AG08396 (cell line): ENCODE measurements at regions not wholly inside any gene's neighbourhood (a gene's known extent, or its start where the extent isn't known, plus 50 kb on each side); places are given as distances from the start of the nearest gene placed in this dataset.
"Not testable (repeated sequence)": the region's sequence is repeated elsewhere in the genome, so short reads cannot be mapped to it uniquely, and the experiment has no call there.

Experiments
- DNase-seq: peaks from one replicate; pipeline ENCODE4 v3.0.0; 2012; ENCODE audit warnings: low spot score, mixed read lengths

DNA sequence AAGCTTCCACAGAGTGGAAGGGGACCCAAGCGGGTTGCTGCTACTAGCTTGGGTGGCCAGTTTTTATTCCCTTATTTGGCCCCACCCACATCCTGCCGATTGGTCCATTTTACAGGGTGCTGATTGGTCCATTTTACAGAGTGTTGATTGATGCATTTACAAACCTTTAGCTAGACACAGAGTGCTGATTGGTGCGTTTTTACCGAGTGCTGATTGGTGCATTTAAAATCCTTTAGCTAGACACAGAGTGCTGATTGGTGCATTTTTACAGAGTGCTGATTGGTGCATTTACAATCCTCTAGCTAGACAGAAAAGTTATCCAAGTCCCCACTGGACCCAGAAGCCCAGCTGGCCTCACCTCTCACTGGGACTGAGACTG is 187.0 kb upstream of the KCNMB2 start:
- not testable (repeated sequence) for DNase-seq

DNA sequence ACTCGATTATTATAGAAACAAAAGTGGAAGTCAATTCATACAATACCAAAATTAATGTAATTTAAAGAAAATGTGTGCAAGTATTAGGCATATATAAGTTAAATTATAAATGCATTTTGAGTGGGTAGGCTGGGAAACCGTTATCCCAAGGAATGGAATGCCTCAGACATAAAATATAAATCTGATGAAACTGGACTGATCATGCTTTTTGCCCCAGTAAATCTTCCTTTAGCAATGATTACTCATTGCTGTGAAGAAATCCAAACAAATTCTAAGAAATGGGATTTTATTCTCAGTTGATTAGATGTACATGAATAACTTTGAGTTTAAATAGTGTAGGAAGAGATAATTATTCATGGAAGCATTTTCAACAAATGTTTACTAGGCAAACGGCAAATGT is 185.5 kb upstream of the KCNMB2 start:
- no peak for DNase-seq

DNA sequence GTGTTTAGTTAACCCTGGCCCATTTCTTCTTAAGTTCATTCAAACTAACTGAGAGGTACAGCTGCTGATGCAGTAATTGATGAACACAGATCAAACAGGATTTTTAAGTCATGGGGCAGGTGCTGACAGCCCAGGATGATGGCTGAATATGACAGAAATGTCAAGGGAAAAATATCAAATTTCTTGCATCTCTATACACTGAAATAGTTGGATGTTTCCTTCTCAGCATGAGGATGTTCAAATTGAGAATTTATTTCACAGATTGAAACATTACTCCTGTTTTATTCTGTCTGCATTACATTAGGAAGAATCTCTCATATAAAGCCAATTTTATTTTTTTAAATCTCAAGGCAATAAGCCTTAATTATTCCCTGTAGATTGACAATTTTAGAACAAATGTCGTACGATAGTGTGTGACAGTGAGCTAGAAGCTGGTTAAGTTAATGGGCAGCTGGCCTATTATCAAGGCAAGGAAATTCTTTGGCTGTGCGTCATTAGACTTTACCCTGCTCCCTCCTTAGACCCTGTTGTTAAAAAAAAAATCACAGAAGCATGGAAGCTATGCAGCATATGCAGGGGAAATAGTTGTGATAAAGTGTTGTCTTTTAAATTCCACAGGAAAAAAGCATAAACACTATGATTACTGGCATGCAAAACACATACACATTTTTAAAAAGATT is 183.8 kb upstream of the KCNMB2 start:
- DNase-seq: peak; percentile 59

DNA sequence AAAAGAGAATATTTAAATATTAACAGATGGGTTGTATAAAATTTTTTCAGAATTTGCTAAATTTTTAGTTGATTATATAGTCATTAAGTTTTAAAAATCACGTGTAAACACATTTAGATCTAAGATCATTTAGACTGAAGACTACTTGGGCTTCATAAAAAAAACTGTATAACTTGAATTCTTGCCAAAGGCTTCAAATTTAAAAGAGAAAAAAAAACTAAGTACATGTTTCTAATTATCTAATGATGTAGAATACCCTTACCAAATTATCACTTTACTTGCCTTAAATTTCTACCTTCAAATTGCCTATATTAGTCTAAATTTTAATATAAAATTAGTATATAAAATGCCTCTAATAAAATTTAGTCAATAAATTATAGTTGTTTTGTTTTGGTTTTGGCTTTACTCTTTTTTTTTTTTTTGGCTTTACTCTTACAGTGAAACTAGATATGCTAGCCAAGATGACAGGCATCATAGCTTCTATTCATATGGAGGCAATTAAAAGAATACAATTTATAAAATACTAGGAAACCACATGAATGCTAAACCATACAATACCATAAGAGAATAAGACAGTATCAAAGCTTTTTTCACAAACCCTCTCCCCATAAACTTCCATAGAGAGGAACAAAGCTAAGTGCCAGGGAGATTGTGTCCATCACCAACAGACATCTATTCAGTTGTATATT is 183.1 kb upstream of the KCNMB2 start:
- no peak for DNase-seq

DNA sequence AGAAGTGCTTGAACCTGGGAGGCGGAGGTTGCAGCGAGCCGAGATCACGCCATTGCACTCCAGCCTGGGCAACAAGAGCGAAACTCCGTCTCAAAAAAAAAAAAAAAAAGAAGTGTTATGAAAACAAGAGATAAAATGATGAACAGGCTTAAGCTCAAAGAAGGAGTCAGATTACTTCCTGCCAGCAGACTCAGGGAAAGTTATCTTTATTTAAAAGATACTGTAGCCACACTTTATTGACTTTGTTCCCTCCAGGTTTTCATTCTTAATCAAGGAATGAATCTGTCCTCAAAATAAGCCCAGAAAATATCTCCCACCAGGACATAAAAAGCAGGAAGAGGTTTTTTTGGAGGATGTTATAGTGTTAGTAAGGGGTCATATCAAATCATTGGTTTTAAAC is 176.5 kb upstream of the KCNMB2 start:
- DNase-seq: no peak

DNA sequence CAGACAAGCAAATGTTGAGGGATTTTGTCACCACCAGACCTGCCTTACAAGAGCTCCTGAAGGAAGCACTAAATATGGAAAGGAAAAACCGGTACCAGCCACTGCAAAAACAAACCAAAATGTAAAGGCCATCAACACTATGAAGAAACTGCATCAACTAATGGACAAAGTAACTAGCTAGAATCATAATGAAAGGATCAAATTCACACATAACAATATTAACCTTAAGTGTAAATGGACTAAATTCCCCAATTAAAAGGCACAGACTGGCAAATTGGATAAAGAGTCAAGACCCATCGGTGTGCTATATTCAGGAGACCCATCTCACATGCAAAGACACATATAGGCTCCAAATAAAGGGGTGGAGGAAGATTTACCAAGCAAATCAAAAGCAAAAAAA is 173.2 kb upstream of the KCNMB2 start:
- not testable (repeated sequence) for DNase-seq

DNA sequence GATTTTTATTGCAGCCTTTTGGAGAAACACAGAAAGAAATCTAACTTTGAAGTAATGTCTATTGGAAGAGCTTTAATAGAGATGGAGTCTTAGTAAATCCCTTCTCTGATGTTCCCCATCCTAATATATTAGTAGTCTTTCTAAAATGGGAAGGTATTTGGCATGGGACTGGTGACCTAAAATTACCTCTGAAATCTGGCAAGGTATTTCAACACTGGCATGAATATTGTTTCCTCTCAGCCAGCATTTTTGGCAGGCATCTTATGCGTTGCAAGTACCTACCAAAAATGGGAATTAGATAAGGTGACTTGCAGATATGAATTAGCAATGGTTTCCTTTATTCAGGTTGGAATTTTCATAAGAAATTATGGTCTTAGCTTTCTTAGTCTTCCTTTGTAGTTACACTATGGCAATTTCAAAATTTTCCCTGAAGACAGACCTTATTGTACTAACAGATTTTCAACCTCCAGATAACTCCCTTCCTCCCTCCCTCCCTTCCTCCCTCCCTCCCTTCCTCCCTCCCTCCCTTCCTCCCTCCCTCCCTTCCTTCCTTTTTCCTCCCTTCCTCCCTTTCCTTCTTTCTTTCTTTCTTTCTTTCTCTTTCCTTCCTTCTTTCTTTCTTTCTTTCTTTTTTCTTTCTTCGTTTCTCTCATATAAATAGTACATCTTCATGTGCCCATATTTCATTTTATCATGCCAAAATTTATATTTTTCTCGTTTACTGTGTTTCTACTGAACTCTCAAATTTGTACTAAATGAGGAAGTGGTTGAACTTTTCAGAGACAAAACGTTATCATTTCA is 168.2 kb upstream of the KCNMB2 start:
- DNase-seq: no peak

DNA sequence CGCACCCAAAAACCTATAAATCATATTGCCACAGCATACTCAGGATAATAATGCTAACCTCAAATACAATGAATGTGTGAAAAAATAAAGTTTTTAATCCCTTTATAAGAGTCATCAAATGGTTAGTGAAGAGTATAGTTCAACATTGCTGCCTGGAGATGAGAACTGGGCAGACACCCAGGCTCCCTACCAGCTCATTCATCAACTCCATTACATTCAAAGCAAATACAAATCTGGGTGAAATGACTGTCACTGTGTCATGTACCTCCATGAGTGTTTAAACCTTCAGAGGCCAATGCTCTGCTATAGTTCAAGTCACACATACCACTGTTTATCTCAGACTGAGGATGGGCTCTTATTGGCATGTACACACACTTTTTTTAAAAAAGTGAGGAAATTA is 167.2 kb upstream of the KCNMB2 start:
- DNase-seq: no peak

DNA sequence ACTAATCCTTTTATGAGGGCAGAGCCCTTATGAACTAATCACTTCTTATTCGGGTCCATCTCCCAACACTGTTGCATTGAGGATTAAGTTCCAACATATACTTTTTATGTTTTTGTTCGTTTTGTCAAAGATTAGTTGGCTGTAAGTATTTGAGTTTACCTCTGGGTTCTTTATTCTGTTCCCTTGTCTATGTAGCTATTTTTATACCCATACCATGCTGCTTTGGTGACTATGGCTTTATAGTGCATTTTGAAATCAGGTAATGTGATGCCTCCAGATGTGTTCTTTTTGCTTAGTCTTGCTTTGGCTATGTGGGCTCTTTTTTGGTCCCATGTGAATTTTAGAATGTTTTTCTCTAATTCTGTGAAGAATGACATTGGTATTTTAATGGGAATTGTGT is 166.4 kb upstream of the KCNMB2 start:
- no peak for DNase-seq

DNA sequence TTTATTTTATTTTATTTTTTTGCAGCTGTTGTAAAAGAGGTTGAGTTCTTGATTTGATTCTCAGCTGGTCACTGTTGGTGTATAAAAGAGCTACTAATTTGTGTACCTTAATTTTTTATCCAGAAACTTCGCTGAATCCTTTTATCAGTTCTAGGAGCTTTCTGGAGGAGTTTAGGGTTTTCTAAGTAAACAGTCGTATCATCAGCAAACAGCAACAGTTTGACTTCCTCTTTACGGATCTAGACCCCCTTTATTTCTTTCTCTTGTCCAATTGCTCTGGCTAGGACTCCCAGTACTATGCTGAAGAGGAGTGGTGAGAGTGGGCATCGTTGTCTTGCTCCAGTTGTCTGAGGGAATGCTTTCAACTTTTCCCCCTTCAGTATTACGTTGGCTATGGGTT is 165.8 kb upstream of the KCNMB2 start:
- DNase-seq: no peak

DNA sequence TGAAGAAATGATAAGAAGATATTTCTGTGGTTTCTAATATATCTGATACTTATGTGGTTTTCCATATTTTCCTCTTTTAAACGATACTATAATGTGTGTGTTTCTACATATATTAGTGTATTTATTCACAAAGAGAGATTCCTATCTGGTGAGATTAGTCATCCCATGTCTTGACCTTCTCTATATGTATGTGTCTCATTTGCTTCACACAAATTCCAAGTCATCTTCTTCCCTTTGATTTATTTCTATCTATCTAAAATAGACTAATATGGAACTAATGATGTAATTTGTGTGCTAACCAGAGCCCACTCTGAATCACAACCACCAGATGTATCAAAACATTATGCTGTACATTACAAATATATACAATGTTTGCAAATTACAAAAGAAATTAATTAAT is 154.7 kb upstream of the KCNMB2 start:
- no peak for DNase-seq

DNA sequence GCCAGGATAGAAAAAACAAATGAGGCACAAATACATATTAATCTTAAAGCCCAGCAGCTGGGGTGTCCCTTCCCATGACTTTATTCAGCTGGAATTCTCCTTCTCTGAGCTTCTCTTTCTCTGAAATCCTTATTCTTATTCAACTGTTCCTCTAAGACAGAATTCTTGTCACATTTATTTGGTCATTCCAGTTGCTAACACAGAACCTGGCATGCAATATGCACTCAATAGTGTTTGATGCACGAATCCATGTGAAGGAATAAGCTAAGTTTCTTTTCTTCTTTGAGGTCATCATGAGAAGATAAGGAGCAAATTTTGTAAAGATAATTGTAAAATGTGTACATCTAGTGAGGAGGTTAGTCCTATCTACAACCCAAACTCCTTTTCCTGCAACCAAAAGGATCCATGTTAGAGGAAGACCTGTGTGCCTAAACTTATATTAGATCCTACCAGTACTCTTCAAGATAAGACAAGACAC is 154.2 kb upstream of the KCNMB2 start:
- DNase-seq: no peak

DNA sequence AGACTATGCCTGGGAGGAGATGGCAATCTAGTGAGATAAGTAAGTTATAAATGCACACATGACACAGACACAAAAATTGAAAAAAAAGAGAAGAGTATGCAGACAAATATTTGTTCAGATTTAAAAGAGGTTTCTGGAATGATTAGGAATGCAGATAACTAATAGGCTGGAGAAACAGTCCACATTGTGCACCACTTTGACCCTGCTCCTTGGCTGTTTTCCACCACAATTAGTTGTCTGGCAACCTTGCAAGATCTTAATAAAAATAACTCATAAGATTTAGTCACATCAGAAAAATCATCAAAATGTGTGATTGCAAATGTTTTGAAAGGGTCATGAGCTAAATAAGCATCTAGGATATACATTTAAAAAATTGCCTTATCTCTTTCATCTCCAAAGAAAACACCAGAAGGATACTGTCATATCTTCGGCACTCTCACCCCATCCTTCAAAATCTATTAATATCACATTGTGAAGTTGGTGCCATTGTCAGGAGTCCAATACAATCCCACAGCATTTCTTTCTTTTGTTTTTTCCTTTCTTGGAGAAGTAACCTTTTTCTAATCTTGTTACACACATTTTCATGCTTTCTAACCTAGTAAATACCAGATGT is 153.7 kb upstream of the KCNMB2 start:
- peak; percentile 58 for DNase-seq

DNA sequence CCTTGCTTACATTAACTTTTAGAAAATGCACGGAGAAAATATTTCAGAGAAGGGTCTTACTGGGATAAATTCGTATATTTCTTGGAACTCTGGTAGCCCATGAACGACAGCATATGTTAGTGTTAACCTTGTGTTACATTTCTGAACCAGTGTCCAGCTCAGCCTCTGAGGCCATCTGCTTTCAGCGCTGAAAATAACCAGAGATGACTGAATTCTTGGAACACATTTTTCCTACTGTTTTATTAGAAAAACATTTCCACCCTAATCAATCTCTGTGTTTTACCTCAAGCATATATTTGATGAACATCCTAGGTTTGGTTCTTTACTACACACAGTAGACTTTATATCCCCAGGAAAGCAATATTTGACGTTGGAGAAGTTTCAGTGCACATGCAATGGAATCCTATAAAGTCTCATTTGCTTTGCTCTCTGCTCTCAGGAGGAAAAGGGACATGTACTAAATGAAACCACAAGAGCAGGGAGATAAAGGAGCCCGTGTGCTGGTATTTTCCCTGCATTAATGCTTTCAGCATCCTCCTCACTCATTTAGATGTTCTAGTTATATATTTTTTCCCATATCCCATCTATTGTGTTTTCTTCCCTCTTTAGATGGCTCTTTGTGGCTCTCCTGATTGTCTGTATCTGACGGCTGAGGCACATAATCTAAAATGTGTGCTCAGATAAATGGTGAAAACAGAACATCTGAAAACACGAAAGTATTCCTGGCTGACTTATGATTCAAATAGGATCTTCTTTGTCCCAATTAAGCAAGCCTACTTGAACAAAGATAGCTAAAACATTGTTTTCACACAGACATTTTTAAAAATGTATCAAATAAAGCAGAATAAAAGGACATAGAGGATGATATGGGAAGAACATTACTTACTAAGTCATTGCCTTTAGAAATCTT is 151.7 kb upstream of the KCNMB2 start:
- DNase-seq: no peak

DNA sequence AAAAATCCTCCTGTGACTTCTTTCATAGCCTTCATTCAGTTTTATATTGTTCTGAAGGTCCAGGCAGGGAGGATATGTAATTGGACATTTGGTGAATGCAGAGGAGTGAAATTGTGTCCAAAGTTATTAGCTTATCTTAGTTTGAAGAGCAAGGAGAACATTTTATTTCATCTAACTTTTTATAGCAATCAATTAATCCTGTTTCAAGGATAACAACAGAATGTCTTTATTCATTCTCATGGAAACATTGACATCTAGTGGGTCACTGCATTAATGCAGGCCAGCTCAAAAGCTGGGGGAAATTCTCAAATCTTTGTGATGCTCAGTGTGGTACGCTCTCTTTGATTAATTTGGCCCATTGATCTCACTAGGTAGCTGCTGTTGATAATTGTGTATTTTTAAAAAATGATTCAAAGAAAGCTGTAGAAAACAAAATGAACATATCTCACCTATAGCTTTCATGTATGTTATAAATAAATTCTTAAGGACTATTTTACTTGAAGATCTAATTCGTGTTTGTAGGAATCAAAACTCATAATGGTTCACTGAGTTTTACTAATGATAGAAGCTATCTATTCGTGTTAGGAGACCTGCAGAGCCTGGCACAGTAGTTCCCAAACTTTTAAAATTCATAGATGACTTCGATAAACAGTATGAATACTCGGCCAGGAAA is 150.8 kb upstream of the KCNMB2 start:
- DNase-seq: peak; percentile 26

DNA sequence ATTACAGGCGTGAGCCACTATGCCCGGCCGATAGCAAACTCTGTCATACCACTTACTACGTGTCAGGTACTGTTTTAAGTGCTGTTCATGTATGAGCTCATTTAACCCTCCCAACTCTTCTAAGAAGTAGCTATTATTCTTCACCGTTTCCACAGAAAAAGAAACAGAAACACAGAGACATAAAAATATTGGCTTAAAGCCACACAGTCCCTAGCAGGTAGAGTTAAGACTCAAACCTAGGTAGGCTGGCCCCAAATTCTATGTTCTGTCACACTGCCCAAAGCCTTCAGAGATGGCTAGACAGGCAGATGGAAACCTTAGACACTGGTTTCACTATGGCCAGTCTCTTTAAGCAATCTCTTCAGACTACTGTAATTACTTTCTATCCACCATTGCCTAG is 149.8 kb upstream of the KCNMB2 start:
- no peak for DNase-seq

DNA sequence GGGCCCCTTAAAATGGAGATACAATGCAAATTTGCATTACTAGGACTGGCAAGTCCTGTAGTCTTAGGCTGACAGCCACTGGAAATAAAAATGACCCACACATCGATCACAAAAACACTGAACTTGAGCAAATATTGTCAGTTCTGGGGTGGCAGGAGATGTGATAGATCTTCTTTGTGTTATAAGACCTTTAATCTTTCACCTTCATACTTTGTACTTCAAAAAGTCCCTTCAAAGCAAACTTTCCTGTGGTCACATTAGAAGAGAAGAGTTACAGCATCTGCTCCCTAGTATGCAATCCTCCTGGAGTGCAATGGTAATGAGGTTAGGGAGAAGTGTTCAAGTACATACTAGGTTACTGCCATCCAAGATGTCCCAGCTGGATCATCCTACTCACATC is 149.4 kb upstream of the KCNMB2 start:
- no peak for DNase-seq

DNA sequence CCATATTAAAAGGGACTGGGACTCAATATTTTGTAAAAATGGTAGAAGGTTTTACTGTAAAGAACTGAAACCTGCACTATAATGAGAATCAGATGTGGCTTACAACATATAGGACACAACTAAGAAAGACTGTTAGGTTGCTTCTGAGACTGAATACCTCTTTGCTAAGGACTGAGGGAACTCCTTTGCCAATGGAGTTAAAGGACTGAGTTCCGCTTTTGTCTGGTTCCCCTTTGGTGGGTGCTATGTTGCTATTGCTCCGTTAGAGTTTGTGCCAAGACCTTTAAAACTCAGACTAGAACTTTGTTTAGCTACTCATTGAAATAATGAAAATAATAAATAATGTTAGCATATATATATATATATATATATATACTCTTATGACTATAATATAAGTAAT is 147.8 kb upstream of the KCNMB2 start:
- no peak for DNase-seq

DNA sequence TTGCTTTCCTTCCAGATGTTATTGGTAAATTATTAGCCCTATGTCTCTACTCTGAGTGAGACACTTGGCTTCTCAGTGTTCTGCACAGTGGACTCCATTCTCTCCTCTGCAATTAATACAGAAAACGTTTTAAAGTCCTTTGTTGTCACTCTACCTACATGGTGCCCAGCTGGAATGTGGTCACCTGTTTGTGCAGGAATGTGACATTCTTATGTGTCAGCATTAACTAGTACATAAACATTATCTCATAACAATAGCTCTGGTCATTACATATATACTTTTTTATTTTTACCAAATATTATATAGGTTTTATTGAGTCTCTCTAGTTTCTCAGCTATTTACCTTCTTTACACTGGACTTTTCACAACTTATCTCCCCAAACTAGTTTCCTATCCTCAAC is 147.0 kb upstream of the KCNMB2 start:
- no peak for DNase-seq

DNA sequence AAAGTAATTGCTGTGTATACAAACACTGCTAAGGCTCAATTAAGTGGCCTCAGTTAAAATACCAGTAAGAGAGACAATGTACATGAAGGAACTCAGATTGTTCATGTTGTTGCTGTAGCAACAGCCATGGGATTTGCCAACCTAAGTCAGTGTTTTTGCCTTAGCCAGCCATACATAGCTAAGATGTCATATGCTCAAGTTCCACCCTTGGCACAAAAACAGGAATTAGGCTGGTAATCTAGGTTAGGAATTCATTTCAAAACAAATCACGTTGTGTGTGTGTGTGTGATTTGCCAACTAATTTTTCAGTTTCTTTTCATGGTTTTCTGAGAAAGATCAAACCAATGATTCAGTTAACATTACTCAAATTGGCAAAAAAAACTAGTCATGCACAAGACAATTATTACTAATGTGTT is 143.7 kb upstream of the KCNMB2 start:
- peak; percentile 24 for DNase-seq

DNA sequence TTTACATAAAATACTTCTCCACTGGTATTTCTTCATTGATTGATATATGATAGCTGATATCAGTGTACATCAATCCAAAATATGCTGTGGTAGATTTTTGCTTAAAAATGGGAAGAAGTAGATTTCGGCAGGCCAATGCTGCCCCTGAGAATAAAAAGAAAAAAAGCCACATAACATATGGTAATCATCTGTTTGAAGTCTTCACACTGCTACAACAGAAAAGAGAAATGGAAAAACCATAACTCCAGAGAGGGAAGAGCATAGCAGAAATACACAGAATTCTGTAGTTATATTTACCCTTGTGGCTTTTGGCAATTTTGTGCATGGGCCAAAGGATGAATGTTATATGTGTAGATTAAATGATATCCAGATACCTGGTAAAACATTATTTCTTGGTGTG is 143.1 kb upstream of the KCNMB2 start:
- DNase-seq: no peak
